ENCODE measurements at regions not wholly inside any gene's neighbourhood (a gene's known extent, or its start where the extent isn't known, plus 50 kb on each side); places are given as distances from the start of the nearest gene placed in this dataset.
A peak's percentile ranks its signal among the peaks of the same experiment; 100 is the strongest.

GRCh38 chr4:95701500-95702170 lies 138.3 kb upstream of the PDHA2 start:
- no peak for TF ChIP-seq POLR2AphosphoS5 (IDR thresholded peaks at IDR 0.05; ENCODE audit: insufficient read depth, low read depth, low read length)
- peak; percentile 80 for TF ChIP-seq JUN (IDR thresholded peaks at IDR 0.05; ENCODE audit: borderline replicate concordance, insufficient read depth, insufficient read length, low read depth)
- no peak for TF ChIP-seq CTCF (IDR thresholded peaks at IDR 0.05; ENCODE audit: extremely low read depth in 1 of 2, insufficient read depth in 1 of 2, low read depth in 1 of 2, low read length in 2 of 2)
- no peak for TF ChIP-seq POLR2A (IDR thresholded peaks at IDR 0.05; ENCODE audit: low read depth, low read length)
- TF ChIP-seq MYC (IDR thresholded peaks at IDR 0.05; ENCODE audit: low read depth, low read length): no peak

Measured in endothelial cell of umbilical vein (primary cell).